ENCODE measurements at regions not wholly inside any gene's neighbourhood (a gene's known extent, or its start where the extent isn't known, plus 50 kb on each side); places are given as distances from the start of the nearest gene placed in this dataset.
"Not testable (repeated sequence)": the region's sequence is repeated elsewhere in the genome, so short reads cannot be mapped to it uniquely, and the experiment has no call there.

DNA sequence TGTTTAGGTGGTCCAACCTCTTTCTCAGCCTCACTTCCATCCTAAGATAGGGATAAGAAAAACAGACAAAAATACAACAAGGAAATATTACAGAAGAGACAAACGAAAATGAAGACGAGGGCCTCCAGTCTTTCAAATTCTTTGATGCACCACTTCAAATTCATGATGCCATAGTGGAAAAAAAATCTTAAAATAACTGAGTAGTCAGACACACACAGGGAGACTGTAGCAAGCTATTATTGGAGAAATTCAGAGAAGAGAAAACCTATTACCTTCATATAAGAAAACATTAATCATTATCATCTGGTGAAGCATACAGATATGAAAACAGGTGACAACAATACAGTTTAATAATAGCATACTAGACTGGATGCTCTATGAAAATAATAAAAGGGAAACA, 548.2 kb downstream of the KCTD12 start:
- DNase-seq = no peak

DNA sequence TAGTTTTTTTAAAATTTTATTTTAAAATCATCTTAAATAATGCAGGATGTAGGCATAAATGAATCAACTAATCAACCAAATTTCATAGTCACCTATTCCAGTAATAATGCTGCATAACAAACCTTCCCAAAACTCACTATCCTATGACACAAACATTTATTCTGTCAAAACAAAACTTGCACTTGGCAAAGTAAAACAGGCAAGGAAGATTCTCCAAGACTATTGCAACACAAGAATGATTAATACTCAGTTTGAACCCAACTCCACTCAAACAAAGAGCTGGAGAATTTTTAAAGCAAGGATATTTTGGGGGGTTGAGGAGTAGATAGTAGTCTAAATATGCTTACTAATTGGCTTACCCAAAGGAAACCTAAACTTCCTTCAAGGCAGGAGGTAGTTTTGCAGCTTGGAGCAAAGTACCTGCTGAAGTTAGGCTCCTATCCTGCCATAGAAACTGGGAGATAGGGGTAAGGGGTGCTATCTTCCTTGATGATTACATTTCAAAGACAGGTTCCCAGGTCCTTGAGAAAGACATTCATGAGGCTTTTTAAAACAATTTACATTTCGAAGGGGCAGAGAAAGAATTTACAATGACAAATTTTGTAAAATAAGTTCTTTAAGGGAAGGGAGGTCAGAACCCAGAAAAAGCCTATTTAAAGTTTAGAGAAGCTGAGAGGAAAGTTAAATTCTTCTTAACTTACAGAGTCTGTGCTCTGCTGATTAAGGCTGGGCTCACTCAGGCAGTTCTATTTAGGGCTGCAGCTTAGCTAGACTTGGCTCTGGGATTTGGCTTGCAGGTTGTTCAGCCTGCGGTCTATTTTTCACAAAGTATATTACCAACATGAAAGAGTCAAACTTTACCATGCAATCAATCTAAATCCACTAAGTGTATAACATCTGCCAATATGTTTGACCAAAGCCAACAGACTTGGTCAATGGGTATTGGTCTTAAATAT, 549.0 kb downstream of the KCTD12 start:
- DNase-seq = no peak

DNA sequence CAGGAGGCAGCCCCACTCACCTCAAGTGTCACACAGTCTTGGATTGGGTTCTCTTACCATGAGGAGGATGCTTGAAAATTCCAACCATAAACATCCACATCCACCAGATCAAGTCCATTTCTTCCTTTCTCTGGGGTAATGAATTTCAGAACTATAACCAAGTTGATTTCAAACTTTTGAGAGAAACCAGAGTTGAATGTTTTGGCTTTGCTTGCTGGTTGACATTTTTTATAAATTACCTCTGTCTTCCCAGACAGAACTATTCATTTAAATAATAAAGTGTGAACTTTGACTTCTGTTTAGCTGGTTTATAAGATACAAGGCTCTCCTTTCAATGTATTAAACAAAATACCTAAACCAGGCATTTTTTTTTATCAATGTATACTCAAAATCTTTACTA, 550.7 kb downstream of the KCTD12 start:
- no peak for DNase-seq

DNA sequence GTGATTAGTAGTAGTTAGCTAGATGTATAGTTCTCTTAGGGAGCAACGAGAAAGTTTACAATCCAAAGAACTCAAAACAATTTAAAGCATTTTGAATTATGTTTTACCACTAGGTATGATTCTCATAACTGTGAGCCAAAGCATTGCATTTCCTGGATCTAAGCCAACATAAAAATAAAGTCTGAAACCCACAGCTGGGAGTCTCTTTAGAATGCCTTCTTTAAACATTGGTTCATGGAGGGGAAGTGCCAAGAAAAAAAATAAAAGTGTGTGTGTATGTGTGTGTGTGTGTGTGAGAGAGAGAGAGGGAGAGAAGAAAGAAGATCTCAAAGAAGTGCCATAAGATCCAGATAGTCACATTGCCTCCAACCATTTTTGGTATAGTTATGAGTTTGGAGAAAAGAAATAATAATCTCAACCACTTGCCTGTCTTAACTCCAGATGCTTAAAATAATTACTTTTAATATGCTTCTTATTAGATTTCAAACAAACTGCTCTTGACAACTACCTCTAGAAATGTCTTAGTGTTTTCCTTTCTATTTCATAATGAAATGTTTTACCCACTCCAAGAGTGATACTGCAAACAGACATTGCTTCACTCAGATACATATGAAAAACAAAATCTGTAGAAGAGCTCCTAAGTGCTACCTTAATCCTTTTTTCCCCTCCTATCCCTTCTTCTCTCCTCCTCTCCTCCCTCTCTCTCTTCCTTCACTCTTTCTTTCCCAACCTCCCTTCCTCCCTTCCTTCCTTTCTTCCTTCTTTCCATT, 554.1 kb downstream of the KCTD12 start:
- peak in 2 of 4 experiments; percentile 2 to 11 for DNase-seq

DNA sequence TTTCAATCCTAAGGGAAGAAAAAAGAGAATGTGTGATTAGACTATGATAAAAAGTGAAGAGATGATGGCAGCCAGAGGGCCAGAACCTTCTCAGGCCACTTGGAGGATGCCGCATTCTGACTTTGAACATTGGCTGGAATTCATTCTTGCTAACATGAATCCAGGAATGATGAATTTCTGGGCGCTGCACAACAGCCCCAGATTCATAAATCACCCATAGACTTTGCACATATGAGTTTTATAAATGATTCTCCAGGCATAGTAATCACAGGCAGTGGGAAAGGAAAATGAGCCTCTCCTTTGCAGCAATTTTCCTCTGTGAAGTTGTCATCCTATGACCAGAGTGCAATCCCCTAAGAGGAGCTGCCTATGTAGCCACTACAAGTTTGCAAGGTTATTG, 555.4 kb downstream of the KCTD12 start:
- no peak for DNase-seq

DNA sequence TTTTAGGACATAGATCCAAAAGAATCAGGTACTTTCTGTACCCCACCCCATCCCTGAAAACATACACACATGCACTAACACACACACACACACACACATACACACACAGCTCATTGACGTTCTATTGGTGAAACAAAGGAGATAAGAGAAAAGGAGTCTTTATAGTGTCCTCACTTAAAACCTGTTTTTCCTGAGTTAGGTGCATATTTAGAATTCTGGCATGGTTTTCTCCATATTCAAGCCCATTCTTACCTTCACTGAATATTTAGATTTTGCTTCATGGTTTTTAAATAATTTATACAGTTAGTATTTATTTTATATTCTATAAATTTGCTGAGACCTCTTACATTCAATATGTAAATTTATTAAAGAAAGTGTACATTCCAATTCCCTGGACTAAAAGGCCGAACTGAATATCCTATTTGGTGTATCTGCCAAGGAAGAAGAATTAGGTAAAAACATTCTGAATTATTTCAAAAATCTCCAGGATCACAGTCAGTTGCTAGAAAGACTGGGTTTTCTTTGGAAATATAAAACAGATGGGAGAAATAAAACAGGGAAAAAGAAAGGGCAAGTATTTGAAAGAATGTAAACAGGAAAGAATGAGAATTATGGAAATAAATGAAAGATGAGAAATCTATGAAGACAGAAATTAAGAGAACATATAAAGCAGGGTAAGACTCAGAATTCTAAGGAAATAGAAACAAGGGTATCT, 556.2 kb downstream of the KCTD12 start:
- DNase-seq = no peak

DNA sequence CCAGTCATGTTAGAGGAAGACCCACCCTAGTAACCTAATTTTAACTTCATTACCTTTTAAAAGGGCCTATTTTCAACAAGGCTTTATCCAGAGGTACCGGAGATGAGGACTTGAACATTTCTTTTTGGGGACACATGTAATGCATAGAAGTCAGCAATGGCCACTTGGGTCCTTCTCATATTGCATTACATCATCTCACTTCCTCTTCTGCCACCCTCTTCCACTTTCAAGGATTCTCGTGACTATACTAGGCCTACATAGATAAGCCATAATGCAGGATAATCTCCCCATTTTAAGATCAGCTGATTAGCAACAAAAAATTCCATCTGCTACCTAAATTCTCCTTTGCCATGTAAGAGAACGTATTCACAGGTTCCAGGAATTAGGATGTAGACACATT, 557.2 kb downstream of the KCTD12 start:
- peak; percentile 7 to 62 (median 43) for DNase-seq

DNA sequence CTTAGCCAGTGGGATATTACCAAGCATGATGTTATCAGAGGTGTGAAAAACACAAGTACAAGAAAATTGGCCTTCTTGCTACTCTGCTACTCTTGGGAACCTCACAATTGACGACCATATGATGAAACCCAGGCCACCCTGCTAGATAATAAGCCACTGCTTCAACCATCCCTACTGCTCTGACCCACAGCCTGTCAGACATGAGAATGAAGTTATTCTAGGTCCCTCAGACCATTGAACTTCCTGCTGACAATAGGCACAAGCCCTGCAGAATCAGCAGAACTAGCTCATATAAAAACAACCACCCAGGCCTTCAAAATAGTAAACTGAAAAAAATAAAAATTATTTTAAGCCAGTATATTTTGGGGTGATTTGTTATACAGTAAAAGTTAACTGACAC, 559.9 kb downstream of the KCTD12 start:
- DNase-seq = no peak

DNA sequence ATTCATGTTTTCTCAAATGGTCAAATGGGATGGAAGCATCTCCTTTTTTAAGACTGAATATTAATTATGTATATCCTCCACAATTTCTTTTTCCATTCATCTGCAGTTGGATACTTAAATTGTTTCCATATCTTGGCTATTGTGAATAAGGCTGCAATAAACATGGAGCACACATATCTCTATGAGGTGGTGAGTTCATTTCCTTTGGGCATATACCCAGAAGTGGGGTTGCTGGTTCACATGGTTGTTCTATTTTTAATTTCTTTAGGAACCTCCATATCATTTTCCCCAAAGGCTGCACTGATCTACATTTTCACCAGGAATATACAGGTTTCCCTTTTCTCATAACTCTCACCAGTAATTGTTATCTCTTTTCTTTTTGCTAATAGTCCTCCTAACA, 566.3 kb downstream of the KCTD12 start:
- DNase-seq = no peak

DNA sequence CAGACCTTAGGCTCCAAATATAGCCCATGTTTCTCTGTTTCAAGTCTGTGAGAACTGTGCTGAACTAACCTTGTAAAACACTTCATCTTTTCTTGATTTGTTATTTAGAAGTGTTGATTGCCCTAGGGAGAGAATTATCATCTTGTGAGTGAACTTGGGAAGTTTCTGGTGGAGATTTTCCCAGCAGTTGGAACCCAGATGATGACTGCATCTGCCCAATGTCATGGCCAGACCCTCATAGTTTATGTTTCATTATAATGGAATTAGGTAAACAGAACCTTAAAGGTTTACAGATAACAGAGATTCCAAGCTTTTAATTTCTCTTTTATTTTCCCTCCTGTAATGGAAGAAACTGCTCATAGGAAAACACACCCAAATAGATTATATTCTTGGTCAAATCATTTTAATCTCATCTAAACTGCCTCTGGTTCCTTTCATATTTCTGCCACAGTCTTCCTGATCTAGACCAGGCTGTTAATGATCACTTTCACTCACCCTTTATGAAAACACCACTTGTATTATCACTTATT, 569.1 kb downstream of the KCTD12 start:
- no peak for DNase-seq

DNA sequence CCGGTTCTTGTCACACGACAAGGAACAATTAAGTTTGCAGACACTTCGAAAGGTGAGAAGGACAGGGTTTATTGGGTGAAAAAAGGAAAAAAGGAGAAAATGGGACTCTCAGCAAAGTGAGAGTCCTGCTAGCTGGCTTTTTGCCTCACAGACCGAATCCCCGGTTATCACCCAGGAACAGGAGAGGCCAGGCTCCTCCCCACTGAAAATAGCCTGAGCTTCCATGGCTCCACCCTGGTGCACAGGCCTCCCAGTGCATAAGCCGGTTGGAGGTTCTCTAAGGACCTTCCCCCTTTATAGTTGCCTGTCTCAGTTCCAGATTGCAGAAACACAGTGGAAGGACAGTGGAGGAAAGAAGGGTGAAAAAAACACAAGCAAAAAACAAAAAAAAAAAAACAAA, 571.7 kb downstream of the KCTD12 start:
- DNase-seq = no peak

DNA sequence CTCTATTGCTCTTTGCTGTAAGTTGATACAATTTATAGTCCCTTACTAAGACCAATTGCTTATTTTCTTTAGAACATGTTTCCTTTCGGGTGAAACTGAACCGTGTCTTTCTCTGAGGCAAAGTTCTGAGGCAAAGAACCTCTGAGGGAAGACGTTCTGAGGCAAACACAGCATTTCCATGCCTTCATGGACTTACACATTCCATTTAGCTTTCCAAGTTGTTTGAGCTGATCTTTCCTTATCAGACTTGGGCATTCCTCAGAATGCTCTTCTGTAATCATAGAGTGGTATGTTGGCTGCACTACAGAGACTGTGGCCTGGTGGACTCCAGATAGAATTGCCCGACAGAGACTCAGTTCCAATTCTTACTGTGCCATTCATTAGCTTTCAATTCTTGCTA, 579.1 kb downstream of the KCTD12 start:
- no peak for DNase-seq

DNA sequence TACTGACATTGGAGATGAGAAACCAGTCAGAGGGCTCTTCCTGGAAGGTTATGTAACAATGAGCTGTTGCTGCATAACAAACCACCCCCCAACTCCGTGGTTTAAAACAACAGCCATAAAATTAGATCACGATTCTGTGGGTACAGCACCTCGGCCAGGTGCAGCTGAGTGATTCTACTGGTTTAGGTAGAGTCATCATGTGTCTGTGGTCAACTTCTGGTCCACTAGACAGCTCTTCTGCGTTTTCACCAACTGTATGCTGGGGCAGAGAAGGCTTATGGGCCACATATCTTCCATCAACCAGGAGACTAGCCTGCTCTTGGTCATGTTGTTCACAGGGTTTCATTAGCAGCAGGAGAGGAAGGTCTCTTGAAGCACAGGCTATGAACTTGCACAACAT, 585.5 kb downstream of the KCTD12 start:
- no peak for DNase-seq

DNA sequence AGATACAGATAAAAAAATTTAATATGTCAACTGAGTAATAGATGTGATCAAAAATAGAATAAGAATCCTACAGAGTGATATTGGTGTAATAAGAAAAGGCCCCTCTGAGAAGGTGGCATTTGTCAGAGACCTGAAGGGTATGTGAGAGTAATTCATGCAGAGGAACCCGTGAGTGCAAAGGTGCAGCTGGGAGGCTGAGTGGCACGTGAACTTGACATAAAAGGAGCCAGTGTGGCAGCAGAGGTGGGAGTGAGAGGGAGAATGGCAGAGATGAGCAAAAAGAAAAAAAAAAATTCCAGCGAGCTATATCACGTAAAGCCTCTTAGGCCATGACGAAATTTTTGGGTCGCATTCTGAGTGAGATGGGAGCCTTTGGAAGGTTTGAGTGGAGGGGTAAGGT, 588.9 kb downstream of the KCTD12 start:
- DNase-seq = no peak

DNA sequence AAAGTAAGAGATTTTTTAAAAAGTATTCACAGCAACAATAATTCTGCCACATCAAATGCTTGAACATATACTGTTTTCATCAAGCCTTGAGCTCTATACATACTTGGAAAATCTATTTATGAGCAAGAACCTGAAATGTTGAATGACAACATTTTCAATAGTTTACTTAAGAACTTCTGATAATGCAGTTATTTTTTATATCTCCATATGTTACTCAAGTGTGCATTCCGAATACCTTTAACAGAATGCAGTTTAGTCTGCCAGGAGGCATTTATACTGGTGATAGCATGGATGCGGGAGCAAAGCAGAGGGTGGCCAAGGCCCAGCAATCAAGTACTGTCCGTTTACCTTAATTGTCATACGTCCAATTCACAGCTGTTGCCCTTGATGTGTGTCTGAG, 589.5 kb downstream of the KCTD12 start:
- DNase-seq = no peak

DNA sequence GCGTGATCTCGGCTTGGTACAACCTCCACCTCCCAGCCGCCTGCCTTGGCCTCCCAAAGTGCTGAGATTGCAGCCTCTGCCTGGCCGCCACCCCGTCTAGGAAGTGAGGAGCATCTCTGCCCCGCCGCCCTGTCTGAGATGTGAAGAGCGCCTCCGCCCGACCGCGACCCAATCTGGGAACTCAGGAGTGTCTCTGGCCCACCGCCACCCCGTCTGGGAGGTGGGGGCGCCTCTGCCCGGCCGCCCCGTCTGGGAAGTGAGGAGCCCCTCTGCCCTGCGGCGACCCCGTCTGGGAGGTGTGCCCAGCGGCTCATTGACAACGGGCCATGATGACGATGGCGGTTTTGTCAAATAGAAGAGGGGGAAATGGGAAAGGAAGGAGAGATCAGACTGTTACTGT, 591.2 kb downstream of the KCTD12 start:
- not testable (repeated sequence) for DNase-seq

DNA sequence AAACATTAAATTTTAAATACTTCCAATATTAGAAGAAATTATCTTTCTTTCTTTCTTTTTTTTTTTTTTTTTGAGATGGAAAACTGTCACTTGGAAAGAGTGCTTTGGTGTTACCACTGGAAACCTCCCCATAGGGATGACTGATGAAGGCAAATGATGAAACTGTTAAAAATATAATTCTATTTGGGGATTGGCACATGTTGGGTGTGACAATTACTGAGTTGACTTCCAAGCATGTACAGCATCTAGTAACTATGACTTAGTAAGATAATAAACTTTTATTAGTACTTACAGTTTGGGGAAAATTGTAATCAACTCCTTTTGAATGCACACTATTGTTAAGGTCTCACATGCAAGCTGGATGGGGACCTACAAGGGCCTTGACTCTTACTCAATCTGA, 592.5 kb downstream of the KCTD12 start:
- no peak for DNase-seq

DNA sequence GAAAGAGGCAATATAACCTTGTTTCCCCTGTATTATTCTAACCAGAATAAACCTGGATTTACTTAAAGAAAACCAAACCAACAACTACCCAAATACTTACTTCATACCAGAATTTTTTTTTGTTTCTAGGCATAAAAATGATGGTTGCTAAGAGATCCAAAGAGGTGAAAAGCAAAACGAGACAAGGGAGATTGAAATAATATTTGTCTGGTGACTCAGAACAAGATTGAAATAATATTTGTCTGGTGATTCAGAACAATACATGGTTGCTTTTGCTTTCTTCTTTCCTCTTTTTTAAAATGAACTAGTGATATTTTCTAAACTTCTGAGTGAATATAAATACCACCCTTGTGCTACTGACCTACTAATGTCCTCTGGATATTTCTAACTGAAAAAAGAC, 592.9 kb downstream of the KCTD12 start:
- no peak for DNase-seq

DNA sequence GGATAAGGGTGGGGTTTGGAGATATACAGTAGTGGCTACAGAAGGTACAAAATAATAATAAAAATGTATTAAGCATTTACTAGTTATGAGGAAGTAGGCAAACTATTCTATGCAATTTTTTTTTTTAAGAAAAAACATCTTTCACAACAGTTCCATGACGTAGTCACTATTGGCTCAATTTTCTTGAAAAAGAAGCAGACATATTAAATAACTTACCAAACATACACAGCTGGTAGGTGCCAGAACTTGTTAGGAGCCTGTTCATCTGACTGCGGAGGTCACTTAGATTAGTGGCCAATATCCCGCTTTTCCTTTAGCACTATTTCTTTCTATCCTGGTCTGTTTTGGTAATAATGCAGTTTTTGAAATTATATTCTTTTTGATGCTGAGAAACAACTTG, 593.5 kb downstream of the KCTD12 start:
- no peak for DNase-seq

DNA sequence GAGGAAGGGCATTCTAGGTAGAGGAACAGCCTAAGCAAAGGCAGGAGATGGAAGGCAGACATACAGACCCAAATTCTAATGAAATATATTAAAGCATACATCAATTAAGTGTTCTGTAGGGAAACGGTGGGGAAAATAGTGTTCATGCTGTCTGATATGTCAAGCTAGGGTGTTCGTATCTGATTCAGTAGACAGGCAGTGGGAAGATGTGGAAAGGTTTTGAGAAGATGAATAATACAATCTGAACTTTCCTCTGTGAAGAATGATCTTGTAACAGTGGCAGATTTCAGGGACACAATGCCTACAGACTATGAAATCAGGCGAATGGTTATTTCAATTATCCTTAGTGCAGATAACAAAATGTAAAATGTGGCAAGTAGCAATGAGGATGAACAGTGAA, 594.2 kb downstream of the KCTD12 start:
- no peak for DNase-seq

DNA sequence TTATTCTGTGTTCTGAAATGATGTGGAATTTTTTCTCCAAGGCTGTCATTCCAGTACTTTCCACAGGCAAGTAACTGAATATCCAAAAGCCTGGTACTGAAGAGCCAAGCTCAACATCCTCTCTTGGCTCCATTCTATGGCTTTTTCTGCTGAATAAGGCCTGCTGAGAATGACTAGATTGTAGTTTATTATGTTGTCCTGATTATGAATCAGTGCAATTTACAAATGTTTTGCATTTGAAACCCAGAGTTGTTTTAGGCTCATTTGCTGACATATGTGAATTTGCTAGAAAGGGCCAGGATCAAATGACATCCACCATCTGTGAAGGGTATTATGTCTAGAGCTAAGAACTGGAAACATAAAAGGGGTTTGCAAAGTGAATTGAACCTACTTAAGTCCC, 596.6 kb downstream of the KCTD12 start:
- DNase-seq = no peak

DNA sequence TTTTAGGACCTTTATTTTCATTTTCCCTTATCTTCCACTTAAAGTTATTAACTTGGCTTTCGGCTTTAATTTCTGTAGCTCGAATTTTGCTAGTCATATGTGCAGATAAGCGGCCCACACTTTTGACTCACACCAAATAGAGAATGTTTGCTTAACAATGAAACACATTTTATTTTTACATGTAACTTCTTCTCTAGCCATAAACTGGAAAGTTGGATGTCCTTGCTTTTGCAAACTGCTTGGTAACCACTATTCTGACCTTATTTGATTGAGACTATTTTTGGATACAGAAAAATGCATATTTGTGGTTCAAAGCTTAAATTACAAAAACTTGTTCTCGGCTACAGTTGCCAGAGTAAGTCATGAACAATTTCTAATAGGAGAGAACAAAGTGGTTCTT, 600.0 kb downstream of the KCTD12 start:
- no peak for DNase-seq

DNA sequence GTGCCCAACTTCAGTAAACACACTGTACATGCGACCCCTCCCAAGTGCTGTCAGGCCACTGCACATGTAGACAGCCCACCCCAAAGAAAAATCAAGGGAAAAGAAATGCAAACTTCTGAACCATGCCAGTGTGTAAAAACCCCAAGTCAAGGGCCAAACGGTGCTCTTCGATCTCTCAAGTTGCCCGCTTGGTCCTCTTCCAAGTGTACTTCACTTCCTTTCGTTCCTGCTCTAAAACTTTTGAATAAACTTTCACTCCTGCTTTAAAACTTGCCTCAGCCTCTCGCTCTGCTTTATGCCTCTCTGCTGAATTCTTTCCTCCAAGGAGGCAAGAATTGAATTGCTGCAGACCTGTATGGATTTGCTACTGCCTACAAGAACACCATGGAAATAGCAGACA, 600.7 kb downstream of the KCTD12 start:
- no peak for DNase-seq

Data from suppressor macrophage (primary cell).